OCI-LY1 (cell line): ENCODE measurements at regions not wholly inside any gene's neighbourhood (a gene's known extent, or its start where the extent isn't known, plus 50 kb on each side); places are given as distances from the start of the nearest gene placed in this dataset.

Experiments used
- EZH2 ChIP-seq: fragments of 200-600 bp; sonication (generic), shearing (Covaris generic); IDR thresholded peaks from 2 replicates; pipeline ENCODE4 v1.8.0; 2017; ENCODE audit warnings: borderline replicate concordance, mixed run types, mild to moderate bottlenecking, antibody characterized with exemption, low read length, moderate library complexity, mixed read lengths
- TF ChIP-seq, protein P1 (sequence below): fragments of 200-600 bp; sonication (generic), shearing (Covaris generic); IDR thresholded peaks from 2 replicates; pipeline ENCODE4 v1.5.1; 2017; ENCODE audit warnings: mild to moderate bottlenecking, antibody characterized with exemption, low read length, moderate library complexity, mixed read lengths

DNA sequence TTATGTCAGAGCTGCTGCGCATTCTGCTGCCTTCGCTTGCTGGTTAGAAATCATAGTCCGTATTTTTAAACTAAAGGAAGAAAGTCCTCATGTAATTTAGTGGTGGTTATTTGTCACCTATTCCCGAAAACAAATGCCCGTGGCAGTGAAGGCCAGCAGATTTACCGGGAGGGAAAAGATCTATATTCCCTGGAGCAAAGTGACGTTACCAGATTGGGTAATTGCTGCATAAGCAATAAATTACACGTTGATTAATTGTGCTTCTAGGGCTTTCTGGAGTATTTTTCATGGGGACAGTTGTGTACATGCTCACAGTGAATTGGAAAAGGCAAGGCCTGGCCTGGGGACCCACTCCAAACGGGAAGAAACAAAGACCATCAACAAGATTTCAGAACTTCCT, 298.7 kb downstream of the NPHP4 start:
- TF ChIP-seq, protein P1, sequence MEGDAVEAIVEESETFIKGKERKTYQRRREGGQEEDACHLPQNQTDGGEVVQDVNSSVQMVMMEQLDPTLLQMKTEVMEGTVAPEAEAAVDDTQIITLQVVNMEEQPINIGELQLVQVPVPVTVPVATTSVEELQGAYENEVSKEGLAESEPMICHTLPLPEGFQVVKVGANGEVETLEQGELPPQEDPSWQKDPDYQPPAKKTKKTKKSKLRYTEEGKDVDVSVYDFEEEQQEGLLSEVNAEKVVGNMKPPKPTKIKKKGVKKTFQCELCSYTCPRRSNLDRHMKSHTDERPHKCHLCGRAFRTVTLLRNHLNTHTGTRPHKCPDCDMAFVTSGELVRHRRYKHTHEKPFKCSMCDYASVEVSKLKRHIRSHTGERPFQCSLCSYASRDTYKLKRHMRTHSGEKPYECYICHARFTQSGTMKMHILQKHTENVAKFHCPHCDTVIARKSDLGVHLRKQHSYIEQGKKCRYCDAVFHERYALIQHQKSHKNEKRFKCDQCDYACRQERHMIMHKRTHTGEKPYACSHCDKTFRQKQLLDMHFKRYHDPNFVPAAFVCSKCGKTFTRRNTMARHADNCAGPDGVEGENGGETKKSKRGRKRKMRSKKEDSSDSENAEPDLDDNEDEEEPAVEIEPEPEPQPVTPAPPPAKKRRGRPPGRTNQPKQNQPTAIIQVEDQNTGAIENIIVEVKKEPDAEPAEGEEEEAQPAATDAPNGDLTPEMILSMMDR = no peak
- TF ChIP-seq EZH2 = no peak
